GM04503 (cell line): ENCODE measurements at regions not wholly inside any gene's neighbourhood (a gene's known extent, or its start where the extent isn't known, plus 50 kb on each side); places are given as distances from the start of the nearest gene placed in this dataset.

Source experiments
- DNase-seq: peaks from one replicate; pipeline ENCODE4 v3.0.0-alpha.2; 2012; ENCODE audit warnings: low read depth

DNA sequence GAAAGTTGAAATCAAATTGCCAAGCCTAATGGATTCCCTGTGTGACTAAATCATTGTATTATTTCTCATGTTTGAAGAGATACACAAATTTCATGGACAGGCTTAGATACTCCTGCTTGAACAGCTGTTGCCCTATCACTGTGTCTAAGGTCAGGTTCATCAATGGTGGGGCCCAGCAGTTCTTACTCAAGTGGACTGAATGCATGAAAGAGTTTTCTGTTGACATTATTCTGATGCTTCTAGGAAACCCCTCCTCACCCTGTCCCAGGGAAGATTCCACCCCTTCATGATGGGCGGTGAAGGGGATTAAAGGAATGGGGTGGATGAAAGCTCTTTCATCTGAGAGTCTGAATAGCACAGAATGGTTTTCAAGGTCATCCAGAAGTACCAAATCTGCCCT, 148.8 kb downstream of the INO80D start:
- no peak for DNase-seq

DNA sequence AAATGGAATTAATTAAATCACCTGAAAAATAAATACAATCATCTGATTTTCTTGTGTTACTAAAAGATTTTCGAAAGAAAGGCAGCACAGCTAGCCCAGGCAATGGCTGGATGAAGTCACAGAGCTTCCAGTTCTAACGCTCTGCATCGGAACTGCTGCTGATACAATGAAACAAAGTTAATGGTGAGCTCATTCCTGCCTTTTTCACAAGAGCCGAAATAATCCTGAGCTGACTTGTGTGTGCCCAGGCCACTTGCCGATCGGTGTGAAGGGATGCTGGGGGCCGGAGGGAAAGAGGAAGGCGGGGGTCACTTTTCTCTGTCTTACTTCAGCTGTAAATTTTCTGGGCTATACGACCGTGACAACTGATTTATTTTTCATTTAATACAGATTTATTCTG, 149.5 kb downstream of the INO80D start:
- DNase-seq, result no peak

DNA sequence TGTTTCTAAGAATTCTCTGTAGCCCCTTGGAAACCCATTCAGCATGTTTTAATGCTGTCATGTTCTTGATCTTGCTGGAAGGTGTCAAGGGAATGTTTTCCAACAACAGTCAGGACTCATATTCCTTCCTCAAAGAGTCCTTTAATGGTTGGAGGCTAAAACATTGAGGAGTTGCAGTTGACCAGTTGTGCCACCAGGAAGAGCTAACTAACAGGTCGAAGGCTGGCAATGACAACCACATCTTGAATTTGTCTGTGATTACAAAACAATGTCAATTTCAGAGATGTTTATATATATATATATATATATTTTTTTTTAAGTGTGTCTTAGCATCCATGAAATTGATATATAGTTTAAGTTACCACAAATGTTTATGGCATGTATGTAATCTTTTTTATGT, 151.5 kb downstream of the INO80D start:
- no peak for DNase-seq

DNA sequence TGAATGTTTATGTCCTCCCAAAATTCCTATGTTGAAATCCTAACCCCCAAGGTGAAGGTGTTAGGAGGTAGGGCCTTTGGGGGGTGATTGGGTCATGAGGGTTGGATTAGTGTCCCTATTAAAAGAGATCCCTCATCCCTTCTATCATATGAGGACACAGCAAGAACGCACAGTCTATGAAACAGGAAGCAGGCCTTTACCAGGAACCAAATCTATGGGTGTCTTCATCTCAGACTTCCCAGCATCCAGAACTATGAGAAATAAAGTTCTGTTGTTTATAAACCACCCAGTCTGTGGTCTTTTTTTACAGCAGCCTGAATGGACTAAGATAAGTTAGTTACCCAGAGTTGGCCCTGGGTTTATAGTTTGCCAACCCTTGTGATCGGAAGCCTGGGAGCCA, 153.1 kb downstream of the INO80D start:
- DNase-seq, result no peak

DNA sequence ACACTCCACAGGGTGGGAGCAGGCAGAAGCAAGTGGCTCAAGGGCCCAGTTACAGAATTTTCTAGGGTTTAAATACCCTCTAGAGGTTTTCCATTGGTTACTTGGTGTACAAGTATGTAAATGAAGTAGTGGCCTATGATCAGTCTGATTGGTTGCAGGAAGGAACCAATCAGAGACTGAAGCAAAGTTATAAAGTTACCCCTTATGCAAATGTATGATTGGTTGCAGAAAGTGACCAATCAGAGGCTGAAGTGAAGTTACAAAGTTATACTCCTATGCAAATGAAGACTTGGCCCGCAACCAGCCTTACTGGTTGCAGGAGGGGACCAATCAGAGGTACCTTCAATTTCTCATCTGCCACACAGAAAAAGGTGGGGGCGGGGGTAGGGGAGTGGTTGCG, 154.6 kb downstream of the INO80D start:
- no peak for DNase-seq

DNA sequence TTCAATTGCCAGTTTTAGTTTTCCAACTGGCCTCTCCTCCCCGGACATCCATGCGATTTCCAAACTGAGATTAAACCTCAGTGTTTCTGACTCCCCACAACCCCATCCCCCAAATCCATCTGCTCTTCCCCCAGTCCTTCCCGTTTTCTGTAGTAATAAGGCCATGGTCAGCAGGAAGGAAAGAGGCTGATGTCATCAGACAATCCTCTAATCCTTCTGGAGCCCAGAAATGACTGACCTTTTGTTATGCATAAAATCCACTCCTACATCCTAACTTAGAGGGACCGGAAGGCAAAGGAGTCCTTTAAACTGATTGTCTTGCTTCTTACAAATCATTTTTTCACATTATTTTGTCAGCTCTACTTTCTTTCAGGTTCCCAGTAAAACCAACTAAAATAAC, 155.8 kb downstream of the INO80D start:
- DNase-seq, result no peak

DNA sequence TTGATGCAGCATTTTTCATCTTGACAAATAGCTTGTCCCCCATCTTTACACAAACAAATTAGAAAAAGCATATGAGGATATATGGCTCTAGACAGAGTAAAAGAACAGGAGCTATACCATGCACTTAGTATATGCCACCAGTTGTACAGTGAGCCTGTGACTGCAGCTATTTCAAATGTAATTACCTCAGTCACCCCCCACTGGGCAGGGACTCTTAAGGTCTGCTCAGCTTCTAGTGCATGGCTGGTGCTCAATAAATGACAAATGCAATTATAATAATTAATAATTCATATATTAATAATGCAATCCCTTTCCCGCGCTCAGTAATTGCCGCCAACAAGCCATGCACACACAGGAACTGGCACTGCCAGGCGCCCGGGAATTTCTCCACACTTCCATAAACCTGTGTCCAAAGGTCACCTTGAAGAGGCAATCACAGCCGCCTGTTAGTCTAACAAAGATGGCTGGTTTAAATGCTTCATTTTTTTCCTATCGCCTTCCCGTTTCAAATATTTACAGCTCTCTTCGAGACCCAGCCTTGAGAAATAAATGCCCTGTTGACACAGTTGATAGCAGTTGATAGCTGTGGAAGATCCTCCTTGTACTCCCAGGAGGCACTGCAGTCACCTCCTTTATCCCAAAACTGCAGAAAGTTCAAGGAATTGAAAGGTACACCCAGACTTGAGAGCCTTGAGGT, 156.6 kb downstream of the INO80D start:
- DNase-seq, result no peak

DNA sequence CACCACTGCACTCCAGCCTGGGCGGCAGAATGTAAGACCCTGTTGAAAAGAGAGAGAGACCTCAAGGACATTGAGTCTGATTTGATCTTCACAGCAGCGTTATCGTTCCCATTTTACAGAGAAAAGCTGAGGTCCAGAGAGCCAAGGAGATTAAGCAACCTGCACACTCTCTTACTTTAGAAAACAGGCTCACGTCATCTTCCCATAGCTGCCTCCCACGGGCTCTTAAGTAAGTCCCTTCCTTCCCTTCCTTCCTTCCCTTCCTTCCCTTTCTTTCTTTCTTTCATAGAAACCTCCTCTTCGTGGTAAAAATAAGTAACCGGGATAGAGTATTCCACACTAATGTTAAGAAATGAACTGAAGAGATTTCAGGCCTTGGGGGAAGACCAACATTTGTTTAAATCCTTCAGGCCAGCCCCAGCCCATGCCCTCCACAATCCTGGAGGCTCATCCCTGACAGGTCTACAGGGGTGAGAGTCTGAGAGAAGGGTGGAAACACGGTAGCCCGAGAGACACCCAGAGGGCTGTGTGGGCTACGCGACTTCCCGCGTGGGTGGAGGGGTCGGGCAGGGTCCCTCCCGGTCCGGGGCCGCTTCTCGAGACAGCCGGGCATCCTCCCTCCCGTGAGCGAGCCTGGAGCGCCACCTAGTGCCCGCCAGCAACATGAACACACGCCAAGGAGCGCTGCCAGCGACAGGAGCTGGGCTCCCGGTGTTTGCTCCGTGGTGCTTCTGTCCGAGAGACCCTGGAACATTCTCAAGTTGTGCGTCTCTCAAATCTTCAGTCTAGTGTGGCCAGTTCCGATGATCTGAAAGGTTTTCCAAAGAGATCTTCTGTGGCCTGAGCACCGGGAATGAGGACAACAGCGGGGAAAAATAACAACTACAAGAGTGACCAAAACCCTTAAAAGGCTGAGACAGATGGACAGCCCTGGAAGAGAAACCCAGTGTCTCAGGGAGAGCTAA, 160.3 kb downstream of the INO80D start:
- DNase-seq, result no peak

DNA sequence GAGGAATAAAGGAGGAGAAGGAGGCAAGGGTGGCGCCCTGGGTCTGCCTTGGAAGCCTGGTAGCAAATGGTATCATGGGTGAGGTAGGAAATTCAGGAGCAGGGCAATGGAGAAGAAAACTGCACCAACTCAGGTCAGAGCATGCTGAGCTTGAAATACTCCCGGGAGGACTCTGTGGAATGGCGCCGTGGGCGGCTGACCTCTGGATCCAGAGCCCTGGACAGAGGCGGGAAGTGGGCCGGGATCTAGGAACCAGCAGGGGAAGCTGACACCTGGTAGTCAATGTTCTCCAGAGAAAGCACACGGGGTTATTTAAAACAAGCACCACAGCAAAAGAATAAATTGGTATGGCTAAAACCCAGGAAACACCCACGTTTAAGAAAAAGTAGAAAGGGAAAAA, 161.3 kb downstream of the INO80D start:
- no peak for DNase-seq

DNA sequence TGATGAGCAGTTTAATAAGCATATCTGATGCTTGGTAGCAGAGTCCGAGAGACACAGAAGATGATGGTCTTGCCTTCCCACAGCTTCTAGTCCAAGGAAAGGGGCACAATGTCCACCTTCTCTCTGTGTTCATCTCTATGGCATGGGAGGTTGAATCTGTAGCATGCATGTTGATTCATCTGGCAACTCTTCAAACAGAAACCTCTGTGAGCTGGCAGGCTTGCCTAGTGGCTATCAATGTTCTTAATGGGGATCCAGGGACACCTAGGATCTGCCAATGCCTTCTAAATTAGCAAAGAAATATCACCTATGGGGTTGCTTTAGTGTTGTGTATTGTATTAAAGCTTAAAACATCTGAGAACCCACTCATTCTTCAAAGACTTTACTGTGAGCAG, 170.8 kb downstream of the INO80D start:
- no peak for DNase-seq

DNA sequence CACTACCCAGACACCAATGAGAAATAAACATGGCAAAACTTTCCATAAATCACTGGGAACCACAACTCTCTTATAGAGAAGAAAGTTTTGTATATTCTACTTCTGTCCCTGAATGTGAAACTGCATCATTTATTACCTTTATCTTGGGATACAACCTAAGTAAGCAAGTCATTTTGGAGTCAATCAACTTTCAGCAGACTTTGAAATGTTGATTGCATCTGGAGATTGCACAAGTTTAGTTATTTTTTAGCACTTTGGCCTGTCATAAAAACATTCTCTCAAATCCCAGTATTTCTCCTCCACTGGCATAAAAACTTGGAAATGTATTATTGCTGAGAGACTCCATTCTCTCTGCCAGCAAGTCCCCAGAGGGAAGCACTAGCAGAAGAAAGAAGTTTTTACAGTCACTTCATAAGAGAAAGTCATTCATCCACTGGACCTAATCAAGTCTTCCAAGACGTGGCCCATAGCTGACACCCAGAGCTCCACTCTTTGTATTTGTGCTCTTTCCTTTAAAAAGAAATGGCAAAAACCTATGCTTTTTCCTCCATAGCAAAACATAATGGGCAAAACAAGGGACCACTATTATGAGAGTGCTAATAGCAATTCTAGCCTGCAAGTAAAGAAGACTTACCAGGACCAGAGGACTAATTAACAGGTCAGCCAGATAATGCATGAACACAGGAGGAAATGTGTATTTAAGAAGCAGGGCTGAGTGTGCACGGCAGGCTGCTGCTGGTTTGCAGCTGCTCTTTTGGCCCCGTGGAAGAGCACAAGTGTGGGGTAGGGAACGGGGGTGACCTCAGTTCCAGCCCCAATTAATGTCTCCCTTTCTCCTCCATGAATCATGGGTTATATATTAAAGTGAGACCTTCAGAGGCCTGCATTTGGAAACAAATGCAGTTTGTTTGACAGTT, 171.5 kb downstream of the INO80D start:
- DNase-seq, result no peak

DNA sequence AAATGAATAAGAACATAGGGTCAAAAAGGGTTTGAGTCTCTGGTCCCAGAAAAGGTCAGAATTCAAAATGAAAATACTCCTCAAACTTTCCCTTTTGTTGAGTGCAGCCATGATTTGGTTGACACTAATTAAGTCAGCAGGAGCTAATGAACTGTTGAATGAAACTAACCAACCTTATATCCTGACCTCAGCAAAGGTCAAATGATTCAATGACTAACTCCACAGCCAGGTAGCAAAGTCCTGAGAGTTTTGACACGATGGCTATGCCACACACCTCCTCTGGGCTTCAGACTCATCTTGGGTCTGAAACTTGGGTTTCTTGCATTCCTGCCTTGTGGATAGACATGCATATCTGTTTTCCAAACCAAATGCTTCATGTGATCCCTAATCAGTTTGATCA, 172.3 kb downstream of the INO80D start:
- no peak for DNase-seq

DNA sequence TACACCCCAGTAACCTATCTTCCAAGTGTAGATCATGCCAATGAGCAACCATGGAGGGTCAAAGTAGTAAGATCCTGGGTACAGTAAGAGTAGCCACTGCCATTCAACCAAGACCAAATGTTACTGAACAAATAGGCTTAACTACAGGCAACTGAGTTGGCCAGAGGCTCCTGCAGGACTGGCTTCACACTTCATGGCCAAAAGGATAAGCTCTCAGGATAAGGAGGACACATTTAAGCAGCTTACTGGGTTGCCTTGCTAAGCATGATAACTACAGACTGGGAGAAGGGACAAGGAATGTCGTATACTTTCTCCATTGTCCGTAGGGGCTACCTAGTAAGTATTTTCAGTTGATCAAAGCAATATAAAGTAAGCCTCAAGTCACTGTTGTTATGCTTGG, 174.7 kb downstream of the INO80D start:
- DNase-seq, result no peak

DNA sequence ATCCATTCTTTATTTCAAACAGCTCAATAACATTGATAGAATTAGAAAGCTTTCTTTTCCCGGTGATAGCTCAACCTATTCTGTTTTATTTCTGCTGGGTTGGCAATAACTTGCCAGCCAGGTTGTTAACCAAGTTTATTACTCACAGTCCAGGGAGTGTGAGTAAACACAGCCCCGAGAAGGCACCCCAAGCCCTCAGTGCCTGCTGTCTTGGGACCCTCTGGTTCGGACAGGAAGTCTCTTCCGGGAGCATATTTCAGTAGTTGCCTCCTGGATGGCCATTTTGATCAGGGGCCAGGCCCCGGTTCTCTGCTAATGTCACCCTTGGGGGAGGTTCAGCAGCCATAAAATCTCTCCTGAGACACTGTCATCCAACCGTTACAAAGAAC, 176.8 kb downstream of the INO80D start:
- no peak for DNase-seq

DNA sequence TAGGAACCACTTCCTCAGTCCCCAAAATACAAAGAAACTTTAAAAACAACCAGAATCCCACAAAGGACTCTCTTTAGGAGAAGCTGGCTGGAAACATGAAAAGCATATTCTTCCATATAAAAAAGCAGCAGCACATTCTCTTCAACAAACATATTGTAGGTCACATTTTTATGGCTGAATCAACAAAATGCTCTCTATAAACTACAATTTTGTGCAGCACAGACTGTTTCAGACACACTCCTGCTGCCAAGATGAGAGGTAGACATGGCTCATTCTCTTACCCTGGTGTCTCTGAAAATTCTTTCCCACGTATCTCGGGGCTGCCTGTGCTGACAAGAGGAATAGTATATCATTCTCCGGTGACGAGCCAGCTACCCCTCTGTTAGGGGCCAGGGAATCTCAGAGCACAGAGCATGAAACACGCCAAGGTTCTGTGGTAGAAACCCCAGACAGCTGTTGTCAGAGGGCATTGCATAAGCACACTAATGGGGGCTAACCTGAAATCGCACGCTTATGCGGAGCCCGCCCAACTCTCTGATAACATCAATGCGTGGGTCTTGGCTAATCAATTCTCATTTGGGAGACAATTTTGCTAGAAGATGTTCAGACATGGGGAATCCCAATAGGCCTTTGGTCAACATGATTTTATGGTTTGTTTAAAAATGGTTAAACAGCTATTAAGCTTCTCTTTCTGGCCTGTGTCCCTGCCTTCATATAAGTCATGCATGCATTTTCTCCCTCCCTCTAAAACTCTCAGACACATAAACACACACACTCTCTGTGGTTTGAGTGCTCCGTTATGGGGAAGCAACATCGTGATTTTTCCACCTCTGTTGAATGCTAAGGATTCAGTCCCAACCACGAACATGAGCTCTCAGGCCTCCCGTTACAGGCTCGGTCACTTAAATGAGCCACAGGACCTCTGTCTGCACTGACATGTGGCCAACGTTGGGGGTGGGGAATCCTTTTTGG, 177.5 kb downstream of the INO80D start:
- DNase-seq, result no peak

DNA sequence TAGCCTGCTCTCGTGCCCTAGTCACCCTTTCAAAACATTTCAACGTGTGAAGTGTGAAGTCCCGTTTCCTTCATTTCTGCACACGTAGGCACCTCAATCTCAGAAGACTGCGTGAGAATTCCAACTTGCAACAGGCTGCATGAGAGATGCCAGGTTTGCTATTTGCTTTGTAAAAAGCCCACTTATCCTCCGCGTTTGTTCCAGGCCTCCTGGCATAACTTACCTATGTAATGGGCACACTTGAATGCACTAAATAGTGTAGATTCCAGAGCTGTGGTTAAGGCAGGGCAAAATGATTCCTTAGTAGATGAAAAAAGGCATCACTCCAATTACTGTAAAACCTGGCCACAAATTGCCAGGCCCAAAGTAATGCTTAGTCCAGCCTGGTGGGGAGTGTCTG, 179.6 kb downstream of the INO80D start:
- no peak for DNase-seq

DNA sequence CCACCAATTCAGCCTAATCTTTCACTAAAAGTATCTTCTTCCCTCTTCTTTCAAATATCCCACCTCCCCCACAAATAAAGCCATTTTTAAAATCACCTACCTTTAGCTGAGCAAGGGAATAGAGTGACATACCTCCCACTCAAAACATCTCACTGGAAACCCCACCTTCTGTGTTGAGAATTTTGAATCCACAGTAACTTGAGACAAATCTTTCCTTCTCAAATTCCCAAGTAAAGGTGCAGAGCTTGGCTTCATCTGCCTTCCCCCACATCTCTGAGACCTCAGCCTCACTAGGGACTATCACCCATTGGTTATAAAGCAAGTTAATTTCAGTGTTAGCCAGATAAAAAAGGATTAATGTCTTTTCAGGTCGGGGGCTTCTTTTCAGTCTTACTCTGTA, 180.4 kb downstream of the INO80D start:
- DNase-seq, result no peak

DNA sequence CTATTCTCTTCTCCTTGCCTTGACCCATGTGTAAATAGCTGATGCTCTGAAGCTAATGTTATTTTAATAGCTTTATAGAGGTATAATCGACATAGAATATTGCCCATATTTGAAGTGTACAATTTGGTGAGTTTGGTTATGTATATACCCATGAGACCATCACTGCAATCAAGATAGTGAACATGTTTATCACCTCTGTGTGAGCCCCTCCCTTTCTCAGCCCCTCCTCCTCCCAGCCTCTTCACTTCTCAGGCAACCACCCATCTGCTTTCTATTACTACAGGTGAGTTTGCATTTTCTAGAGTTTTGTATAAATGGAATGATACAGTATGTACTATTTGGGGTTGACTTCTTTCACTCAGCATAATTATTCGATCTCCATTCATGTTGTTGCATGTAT, 181.1 kb downstream of the INO80D start:
- DNase-seq, result no peak

DNA sequence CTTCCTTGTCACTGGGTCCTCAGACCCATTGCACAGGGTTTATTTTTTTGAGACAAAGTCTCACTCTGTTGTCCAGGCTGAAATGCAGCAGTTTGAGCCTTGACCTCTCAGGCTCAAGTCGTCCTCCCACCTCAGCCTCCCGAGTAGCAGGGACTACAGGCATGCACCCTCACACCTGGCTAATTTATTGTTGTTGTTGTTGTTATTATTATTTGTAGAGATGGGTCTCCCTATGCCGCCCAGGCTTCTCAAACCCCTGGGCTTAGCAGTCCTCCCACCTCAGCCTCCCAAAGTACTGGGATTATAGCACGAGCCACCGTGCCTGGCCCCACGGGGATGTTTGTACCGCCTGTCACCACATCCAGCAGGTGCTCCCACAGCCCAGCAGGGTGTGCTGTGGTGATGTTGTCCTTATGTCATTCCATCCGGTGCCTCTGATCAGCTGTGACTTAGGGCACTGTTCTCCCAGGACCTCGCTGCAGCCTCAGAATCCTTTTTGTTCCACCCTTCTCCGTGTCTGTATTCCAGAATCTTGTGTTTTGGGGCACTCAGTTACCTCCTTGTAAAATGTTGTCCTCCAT, 182.3 kb downstream of the INO80D start:
- no peak for DNase-seq

DNA sequence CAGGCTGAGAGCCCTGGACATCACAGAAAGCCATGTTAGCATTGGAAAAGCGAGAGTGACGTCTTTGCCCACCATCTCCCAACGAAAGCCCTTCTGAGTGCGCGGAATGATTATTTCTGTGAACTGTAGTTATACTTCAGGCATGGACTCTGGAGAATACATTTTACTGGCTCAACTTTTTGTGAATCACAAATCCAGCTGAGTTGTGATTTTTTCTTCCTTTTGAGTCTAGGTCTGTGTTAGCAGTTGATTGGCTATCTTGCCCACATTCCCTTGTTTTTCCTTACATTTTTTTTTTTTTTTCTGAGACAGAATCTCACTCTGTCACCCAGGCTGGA, 183.1 kb downstream of the INO80D start:
- no peak for DNase-seq
